Liver (tissue), 8 donors: ENCODE measurements at regions not wholly inside any gene's neighbourhood (a gene's known extent, or its start where the extent isn't known, plus 50 kb on each side); places are given as distances from the start of the nearest gene placed in this dataset.

Experiments used
- DNase-seq: peaks from one replicate; pipeline ENCODE4 v3.0.0-alpha.2; 2017; ENCODE audit warnings: low spot score
- H3K27ac ChIP-seq, 2 donors: one replicate each; pipeline ENCODE4 v1.7.0; 2013; ENCODE audit warnings: inconsistent platforms in 2 of 2, low read length in 2 of 2, control low read depth in 1 of 2, low read depth in 1 of 2, mild to moderate bottlenecking in 1 of 2
- H3K27me3 ChIP-seq, 4 donors: one replicate each; pipeline versions ENCODE4 v1.6.1 to v1.7.0; 2013; ENCODE audit warnings: low read length in 3 of 4, inconsistent platforms in 1 of 4, mild to moderate bottlenecking in 1 of 4, moderate library complexity in 1 of 4; ENCODE audit not compliant: control insufficient read depth in 4 of 4, insufficient read depth in 4 of 4
- H3K36me3 ChIP-seq, 4 donors: one replicate each; pipeline versions ENCODE4 v1.6.1 to v1.7.0; 2013; ENCODE audit warnings: low read length in 3 of 4, mild to moderate bottlenecking in 3 of 4, low read depth in 1 of 4, moderate library complexity in 1 of 4; ENCODE audit not compliant: control insufficient read depth in 4 of 4, insufficient read depth in 3 of 4
- H3K4me1 ChIP-seq, 4 donors: one replicate each; pipeline versions ENCODE4 v1.6.1 to v1.7.0; 2013; ENCODE audit warnings: low read length in 3 of 4, mild to moderate bottlenecking in 3 of 4, moderate library complexity in 1 of 4; ENCODE audit not compliant: control insufficient read depth in 4 of 4, insufficient read depth in 4 of 4
- H3K4me3 ChIP-seq, 3 donors: one replicate each; pipeline versions ENCODE4 v1.6.1 to v1.7.0; 2013; ENCODE audit warnings: low read length in 3 of 3, control low read depth in 1 of 3, low read depth in 1 of 3, mild to moderate bottlenecking in 1 of 3
- H3K9ac ChIP-seq, 2 donors: one replicate each; pipeline ENCODE4 v1.7.0; 2013; ENCODE audit warnings: low read length in 2 of 2, mild to moderate bottlenecking in 2 of 2, moderate library complexity in 2 of 2, control low read depth in 1 of 2, low read depth in 1 of 2
- H3K9me3 ChIP-seq, 4 donors: one replicate each; pipeline versions ENCODE4 v1.6.1 to v1.7.0; 2013; ENCODE audit warnings: low read length in 3 of 4; ENCODE audit not compliant: control insufficient read depth in 4 of 4
- EGR1 ChIP-seq, 2 donors: IDR thresholded peaks; 2 replicates each; pipeline ENCODE4 v1.6.1; 2016 to 2018; ENCODE audit warnings: antibody characterized with exemption in 2 of 2, low read depth in 2 of 2
- FOXA1 ChIP-seq: IDR thresholded peaks from 2 replicates; pipeline ENCODE4 v1.6.1; 2016; ENCODE audit warnings: antibody characterized with exemption
- FOXA2 ChIP-seq: IDR thresholded peaks from 2 replicates; pipeline ENCODE4 v1.6.1; 2016; ENCODE audit warnings: antibody characterized with exemption
- GABPA ChIP-seq, 2 donors: IDR thresholded peaks in 1 of 2; conservative IDR thresholded peaks in 1 of 2; 2 replicates each; pipeline ENCODE4 v1.6.1; 2016; ENCODE audit warnings: antibody characterized with exemption in 2 of 2, mild to moderate bottlenecking in 1 of 2, moderate library complexity in 1 of 2
- HNF4A ChIP-seq, 2 donors: conservative IDR thresholded peaks; 2 replicates each; pipeline ENCODE4 v1.6.1; 2016; ENCODE audit warnings: antibody characterized with exemption in 2 of 2, mild to moderate bottlenecking in 2 of 2
- HNF4G ChIP-seq: IDR thresholded peaks from 2 replicates; pipeline ENCODE4 v1.6.1; 2016; ENCODE audit warnings: antibody characterized with exemption
- JUND ChIP-seq, 2 donors: IDR thresholded peaks; 2 replicates each; pipeline ENCODE4 v1.6.1; 2016; ENCODE audit warnings: antibody characterized with exemption in 2 of 2
- NR2F2 ChIP-seq: IDR thresholded peaks from 2 replicates; pipeline ENCODE4 v1.6.1; 2016; ENCODE audit warnings: antibody characterized with exemption
- RAD21 ChIP-seq, 2 donors: IDR thresholded peaks; 2 replicates each; pipeline ENCODE4 v1.6.1; 2016; ENCODE audit warnings: antibody characterized with exemption in 2 of 2, mild to moderate bottlenecking in 2 of 2
- RXRA ChIP-seq, 2 donors: IDR thresholded peaks; 2 replicates each; pipeline ENCODE4 v1.6.1; 2017 to 2018; ENCODE audit warnings: antibody characterized with exemption in 2 of 2, mild to moderate bottlenecking in 1 of 2
- SP1 ChIP-seq: IDR thresholded peaks from 2 replicates; pipeline ENCODE4 v1.6.1; 2018; ENCODE audit warnings: antibody characterized with exemption, mild to moderate bottlenecking
- TAF1 ChIP-seq: conservative IDR thresholded peaks from 2 replicates; pipeline ENCODE4 v1.6.1; 2016; ENCODE audit warnings: antibody characterized with exemption, mild to moderate bottlenecking
- YY1 ChIP-seq: IDR thresholded peaks from 2 replicates; pipeline ENCODE4 v1.6.1; 2016; ENCODE audit warnings: antibody characterized with exemption, mild to moderate bottlenecking
- ZBTB33 ChIP-seq: IDR thresholded peaks from 2 replicates; pipeline ENCODE4 v1.6.1; 2016; ENCODE audit warnings: antibody characterized with exemption
- WGBS: extraction: QIAGEN DNeasy Blood & Tissue Kit; methylation state at CpG from one replicate; pipeline ENCODE4 v1.1.7; 2013; 5-methylcytosine and 5-hydroxymethylcytosine counted together
- TF ChIP-seq, protein P1 (sequence below): IDR thresholded peaks from 2 replicates; pipeline ENCODE4 v1.6.1; 2016; ENCODE audit warnings: antibody characterized with exemption
- TF ChIP-seq, protein P2 (sequence below): IDR thresholded peaks from 2 replicates; pipeline ENCODE4 v1.6.1; 2016; ENCODE audit warnings: antibody characterized with exemption
- TF ChIP-seq, protein P3 (sequence below): fragments of 150-350 bp; IDR thresholded peaks from 2 replicates; pipeline ENCODE4 v1.5.1; 2017; ENCODE audit warnings: improper control_type of control experiment, low read depth, low read length; ENCODE audit not compliant: missing input control
- donor health status: healthy.
- donor health status: healthy.
- donor health status: healthy.
- donor health status: healthy.
- donor health status: healthy.

GRCh38 chr11:95505927-95506426 lies 275.0 kb upstream of the SESN3 start:
- TF ChIP-seq, protein P1, sequence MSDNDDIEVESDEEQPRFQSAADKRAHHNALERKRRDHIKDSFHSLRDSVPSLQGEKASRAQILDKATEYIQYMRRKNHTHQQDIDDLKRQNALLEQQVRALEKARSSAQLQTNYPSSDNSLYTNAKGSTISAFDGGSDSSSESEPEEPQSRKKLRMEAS, result no peak
- TF ChIP-seq JUND (IDR thresholded peaks at IDR 0.05), result no peak
- no peak for TF ChIP-seq TAF1
- TF ChIP-seq, protein P2, sequence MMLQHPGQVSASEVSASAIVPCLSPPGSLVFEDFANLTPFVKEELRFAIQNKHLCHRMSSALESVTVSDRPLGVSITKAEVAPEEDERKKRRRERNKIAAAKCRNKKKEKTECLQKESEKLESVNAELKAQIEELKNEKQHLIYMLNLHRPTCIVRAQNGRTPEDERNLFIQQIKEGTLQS, result no peak
- no peak for TF ChIP-seq YY1
- TF ChIP-seq HNF4A (conservative IDR thresholded peaks at IDR 0.05), result no peak
- no peak for TF ChIP-seq RXRA (IDR thresholded peaks at IDR 0.05)
- TF ChIP-seq FOXA2, result no peak
- no peak for TF ChIP-seq ZBTB33
- TF ChIP-seq FOXA1, result no peak
- TF ChIP-seq, protein P3, sequence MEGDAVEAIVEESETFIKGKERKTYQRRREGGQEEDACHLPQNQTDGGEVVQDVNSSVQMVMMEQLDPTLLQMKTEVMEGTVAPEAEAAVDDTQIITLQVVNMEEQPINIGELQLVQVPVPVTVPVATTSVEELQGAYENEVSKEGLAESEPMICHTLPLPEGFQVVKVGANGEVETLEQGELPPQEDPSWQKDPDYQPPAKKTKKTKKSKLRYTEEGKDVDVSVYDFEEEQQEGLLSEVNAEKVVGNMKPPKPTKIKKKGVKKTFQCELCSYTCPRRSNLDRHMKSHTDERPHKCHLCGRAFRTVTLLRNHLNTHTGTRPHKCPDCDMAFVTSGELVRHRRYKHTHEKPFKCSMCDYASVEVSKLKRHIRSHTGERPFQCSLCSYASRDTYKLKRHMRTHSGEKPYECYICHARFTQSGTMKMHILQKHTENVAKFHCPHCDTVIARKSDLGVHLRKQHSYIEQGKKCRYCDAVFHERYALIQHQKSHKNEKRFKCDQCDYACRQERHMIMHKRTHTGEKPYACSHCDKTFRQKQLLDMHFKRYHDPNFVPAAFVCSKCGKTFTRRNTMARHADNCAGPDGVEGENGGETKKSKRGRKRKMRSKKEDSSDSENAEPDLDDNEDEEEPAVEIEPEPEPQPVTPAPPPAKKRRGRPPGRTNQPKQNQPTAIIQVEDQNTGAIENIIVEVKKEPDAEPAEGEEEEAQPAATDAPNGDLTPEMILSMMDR, result no peak
- no peak for TF ChIP-seq SP1
- TF ChIP-seq GABPA (IDR thresholded peaks at IDR 0.05 in 1 of 2, conservative IDR thresholded peaks at IDR 0.05 in 1 of 2), result no peak
- no peak for TF ChIP-seq EGR1 (IDR thresholded peaks at IDR 0.05; ENCODE audit: low read depth in 2 of 2)
- no peak for TF ChIP-seq HNF4G
- Histone ChIP-seq H3K27ac (no peak overlapping the region), H3K9ac (no peak overlapping the region), H3K4me3 (no peak overlapping the region), H3K27me3 (no peaks in the 10 kb centered on the region), H3K36me3 (no peaks in the 10 kb centered on the region), H3K4me1 (no peaks in the 10 kb centered on the region), H3K9me3 (no peaks in the 10 kb centered on the region)
- no peak for DNase-seq
- 74% methylated on average over 8 of the region's 8 CpGs for WGBS

GRCh38 chr11:95503047-95503446 lies 272.0 kb upstream of the SESN3 start:
- Histone ChIP-seq H3K9ac (no peak overlapping the region), H3K27me3 (no peaks in the 10 kb centered on the region), H3K27ac (no peak overlapping the region), H3K9me3 (no peaks in the 10 kb centered on the region), H3K4me1 (no peaks in the 10 kb centered on the region), H3K36me3 (no peaks in the 10 kb centered on the region), H3K4me3 (no peak overlapping the region)
- 80% methylated on average over 1 of the region's 1 CpG for WGBS
- no peak for DNase-seq
- no peak for TF ChIP-seq YY1
- TF ChIP-seq GABPA (IDR thresholded peaks at IDR 0.05 in 1 of 2, conservative IDR thresholded peaks at IDR 0.05 in 1 of 2), result no peak
- no peak for TF ChIP-seq NR2F2
- TF ChIP-seq, protein P3, result no peak
- TF ChIP-seq EGR1 (IDR thresholded peaks at IDR 0.05; ENCODE audit: low read depth in 2 of 2), result no peak
- TF ChIP-seq ZBTB33, result no peak
- no peak for TF ChIP-seq FOXA2
- no peak for TF ChIP-seq SP1
- TF ChIP-seq RAD21 (IDR thresholded peaks at IDR 0.05), result no peak
- no peak for TF ChIP-seq HNF4A (conservative IDR thresholded peaks at IDR 0.05)
- TF ChIP-seq HNF4G, result no peak
